ENCODE measurements at regions not wholly inside any gene's neighbourhood (a gene's known extent, or its start where the extent isn't known, plus 50 kb on each side); places are given as distances from the start of the nearest gene placed in this dataset.
"Not testable (repeated sequence)": the region's sequence is repeated elsewhere in the genome, so short reads cannot be mapped to it uniquely, and the experiment has no call there.

- DNase-seq, result no peak
These were observed 162.8 kb downstream of the FAM174A start for GRCh38 chr5:100697970-100698369.

GRCh38 chr5:100706776-100707175, 171.6 kb downstream of the FAM174A start:
- DNase-seq, result no peak

GRCh38 chr5:100708645-100709171, 173.5 kb downstream of the FAM174A start:
- no peak for DNase-seq

GRCh38 chr5:100709771-100710170, 174.6 kb downstream of the FAM174A start:
- DNase-seq, result no peak

GRCh38 chr5:100714780-100715179, 179.6 kb downstream of the FAM174A start:
- not testable (repeated sequence) for DNase-seq

GRCh38 chr5:100722657-100723056, 180.4 kb downstream of the ST8SIA4 start:
- no peak for DNase-seq

- DNase-seq, result no peak
These were observed 179.9 kb downstream of the ST8SIA4 start for GRCh38 chr5:100723229-100723628.

- no peak for DNase-seq
These were observed 177.0 kb downstream of the ST8SIA4 start for GRCh38 chr5:100726116-100726515.

- DNase-seq, result peak; percentile 8
These were observed 171.3 kb downstream of the ST8SIA4 start for GRCh38 chr5:100731768-100732167.

GRCh38 chr5:100746730-100747129, 156.4 kb downstream of the ST8SIA4 start:
- DNase-seq, result no peak

- DNase-seq, result no peak
These were observed 153.3 kb downstream of the ST8SIA4 start for GRCh38 chr5:100749771-100750284.

- DNase-seq, result no peak
These were observed 147.6 kb downstream of the ST8SIA4 start for GRCh38 chr5:100755435-100755834.

Data from DMS153 (cell line).